ENCODE measurements at regions not wholly inside any gene's neighbourhood (a gene's known extent, or its start where the extent isn't known, plus 50 kb on each side); places are given as distances from the start of the nearest gene placed in this dataset.

- H3K27ac Mint-ChIP-seq = no peak overlapping the region
- H2AFZ ChIP-seq = no peak overlapping the region
- no peak for ATAC-seq
- no peak overlapping the region for H3K4me2 ChIP-seq
- peaks cover 6% of the 10 kb centered on the region for H3K27me3 Mint-ChIP-seq (ENCODE audit: insufficient read depth, low read depth, poor library complexity)
- no peak for DNase-seq (ENCODE audit: low spot score)
- H3K4me3 ChIP-seq = no peak overlapping the region
- TF ChIP-seq EZH2 (IDR thresholded peaks at IDR 0.05; ENCODE audit: low read depth, unreplicated experiment) (no peak), CTCF (conservative IDR thresholded peaks at IDR 0.05; ENCODE audit: low read depth in 2 of 2) (no peak), ZNF114 (CRISPR knock-in tag; IDR thresholded peaks at IDR 0.05) (no peak), EZH2phosphoT487 (IDR thresholded peaks at IDR 0.05; ENCODE audit: unreplicated experiment) (no peak), JUNB (IDR thresholded peaks at IDR 0.05; ENCODE audit: unreplicated experiment) (no peak), REST (IDR thresholded peaks at IDR 0.05; ENCODE audit: unreplicated experiment) (no peak), ZNF331 (CRISPR knock-in tag; IDR thresholded peaks at IDR 0.05; ENCODE audit: low read depth) (no peak)
- TF ChIP-seq, protein P1, sequence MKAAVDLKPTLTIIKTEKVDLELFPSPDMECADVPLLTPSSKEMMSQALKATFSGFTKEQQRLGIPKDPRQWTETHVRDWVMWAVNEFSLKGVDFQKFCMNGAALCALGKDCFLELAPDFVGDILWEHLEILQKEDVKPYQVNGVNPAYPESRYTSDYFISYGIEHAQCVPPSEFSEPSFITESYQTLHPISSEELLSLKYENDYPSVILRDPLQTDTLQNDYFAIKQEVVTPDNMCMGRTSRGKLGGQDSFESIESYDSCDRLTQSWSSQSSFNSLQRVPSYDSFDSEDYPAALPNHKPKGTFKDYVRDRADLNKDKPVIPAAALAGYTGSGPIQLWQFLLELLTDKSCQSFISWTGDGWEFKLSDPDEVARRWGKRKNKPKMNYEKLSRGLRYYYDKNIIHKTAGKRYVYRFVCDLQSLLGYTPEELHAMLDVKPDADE (IDR thresholded peaks at IDR 0.05) = no peak
- TF ChIP-seq, protein P2, sequence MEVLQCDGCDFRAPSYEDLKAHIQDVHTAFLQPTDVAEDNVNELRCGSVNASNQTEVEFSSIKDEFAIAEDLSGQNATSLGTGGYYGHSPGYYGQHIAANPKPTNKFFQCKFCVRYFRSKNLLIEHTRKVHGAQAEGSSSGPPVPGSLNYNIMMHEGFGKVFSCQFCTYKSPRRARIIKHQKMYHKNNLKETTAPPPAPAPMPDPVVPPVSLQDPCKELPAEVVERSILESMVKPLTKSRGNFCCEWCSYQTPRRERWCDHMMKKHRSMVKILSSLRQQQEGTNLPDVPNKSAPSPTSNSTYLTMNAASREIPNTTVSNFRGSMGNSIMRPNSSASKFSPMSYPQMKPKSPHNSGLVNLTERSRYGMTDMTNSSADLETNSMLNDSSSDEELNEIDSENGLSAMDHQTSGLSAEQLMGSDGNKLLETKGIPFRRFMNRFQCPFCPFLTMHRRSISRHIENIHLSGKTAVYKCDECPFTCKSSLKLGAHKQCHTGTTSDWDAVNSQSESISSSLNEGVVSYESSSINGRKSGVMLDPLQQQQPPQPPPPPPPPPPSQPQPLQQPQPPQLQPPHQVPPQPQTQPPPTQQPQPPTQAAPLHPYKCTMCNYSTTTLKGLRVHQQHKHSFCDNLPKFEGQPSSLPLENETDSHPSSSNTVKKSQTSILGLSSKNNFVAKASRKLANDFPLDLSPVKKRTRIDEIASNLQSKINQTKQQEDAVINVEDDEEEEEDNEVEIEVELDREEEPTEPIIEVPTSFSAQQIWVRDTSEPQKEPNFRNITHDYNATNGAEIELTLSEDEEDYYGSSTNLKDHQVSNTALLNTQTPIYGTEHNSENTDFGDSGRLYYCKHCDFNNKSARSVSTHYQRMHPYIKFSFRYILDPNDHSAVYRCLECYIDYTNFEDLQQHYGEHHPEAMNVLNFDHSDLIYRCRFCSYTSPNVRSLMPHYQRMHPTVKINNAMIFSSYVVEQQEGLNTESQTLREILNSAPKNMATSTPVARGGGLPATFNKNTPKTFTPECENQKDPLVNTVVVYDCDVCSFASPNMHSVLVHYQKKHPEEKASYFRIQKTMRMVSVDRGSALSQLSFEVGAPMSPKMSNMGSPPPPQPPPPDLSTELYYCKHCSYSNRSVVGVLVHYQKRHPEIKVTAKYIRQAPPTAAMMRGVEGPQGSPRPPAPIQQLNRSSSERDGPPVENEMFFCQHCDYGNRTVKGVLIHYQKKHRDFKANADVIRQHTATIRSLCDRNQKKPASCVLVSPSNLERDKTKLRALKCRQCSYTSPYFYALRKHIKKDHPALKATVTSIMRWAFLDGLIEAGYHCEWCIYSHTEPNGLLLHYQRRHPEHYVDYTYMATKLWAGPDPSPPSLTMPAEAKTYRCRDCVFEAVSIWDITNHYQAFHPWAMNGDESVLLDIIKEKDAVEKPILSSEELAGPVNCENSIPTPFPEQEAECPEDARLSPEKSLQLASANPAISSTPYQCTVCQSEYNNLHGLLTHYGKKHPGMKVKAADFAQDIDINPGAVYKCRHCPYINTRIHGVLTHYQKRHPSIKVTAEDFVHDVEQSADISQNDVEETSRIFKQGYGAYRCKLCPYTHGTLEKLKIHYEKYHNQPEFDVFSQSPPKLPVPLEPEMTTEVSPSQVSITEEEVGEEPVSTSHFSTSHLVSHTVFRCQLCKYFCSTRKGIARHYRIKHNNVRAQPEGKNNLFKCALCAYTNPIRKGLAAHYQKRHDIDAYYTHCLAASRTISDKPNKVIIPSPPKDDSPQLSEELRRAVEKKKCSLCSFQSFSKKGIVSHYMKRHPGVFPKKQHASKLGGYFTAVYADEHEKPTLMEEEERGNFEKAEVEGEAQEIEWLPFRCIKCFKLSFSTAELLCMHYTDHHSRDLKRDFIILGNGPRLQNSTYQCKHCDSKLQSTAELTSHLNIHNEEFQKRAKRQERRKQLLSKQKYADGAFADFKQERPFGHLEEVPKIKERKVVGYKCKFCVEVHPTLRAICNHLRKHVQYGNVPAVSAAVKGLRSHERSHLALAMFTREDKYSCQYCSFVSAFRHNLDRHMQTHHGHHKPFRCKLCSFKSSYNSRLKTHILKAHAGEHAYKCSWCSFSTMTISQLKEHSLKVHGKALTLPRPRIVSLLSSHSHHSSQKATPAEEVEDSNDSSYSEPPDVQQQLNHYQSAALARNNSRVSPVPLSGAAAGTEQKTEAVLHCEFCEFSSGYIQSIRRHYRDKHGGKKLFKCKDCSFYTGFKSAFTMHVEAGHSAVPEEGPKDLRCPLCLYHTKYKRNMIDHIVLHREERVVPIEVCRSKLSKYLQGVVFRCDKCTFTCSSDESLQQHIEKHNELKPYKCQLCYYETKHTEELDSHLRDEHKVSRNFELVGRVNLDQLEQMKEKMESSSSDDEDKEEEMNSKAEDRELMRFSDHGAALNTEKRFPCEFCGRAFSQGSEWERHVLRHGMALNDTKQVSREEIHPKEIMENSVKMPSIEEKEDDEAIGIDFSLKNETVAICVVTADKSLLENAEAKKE (CRISPR knock-in tag; IDR thresholded peaks at IDR 0.05) = no peak
- no peaks in the 10 kb centered on the region for H3K4me1 ChIP-seq (ENCODE audit: insufficient read depth)
- H3F3A ChIP-seq (replicated peaks; ENCODE audit: low read depth) = no peaks in the 10 kb centered on the region
- H3K9me2 ChIP-seq (ENCODE audit: insufficient read depth) = no peaks in the 10 kb centered on the region
- no peaks in the 10 kb centered on the region for H3K27me3 ChIP-seq (ENCODE audit: insufficient read depth)
- no peak overlapping the region for H3K27ac ChIP-seq (ENCODE audit: low read depth)
- peaks cover 93% of the 10 kb centered on the region for H3K9me3 Mint-ChIP-seq
- H3K36me3 ChIP-seq (ENCODE audit: insufficient read depth) = 0 out of 2 replicates have a peak, but pooled peaks cover 2% of the 10 kb centered on the region
- H3K4me3 Mint-ChIP-seq = no peak overlapping the region
- no peaks in the 10 kb centered on the region for H3K4me1 Mint-ChIP-seq
- no peaks in the 10 kb centered on the region for H4K20me1 ChIP-seq (replicated peaks; ENCODE audit: insufficient read depth)
- H3K79me2 ChIP-seq (replicated peaks; ENCODE audit: insufficient read depth) = no peaks in the 10 kb centered on the region
- H3K36me3 Mint-ChIP-seq (ENCODE audit: low read depth) = peaks cover 29% of the 10 kb centered on the region
Measured at GRCh38 chr7:56537477-56537876, 421.3 kb upstream of the NUPR2 start.
